Panc1 (cell line): ENCODE measurements at regions not wholly inside any gene's neighbourhood (a gene's known extent, or its start where the extent isn't known, plus 50 kb on each side); places are given as distances from the start of the nearest gene placed in this dataset.

Source experiments
- ATAC-seq: fragments of 200-7000 bp; cut with Tn5 transposase; 2 replicates; pipeline ENCODE4 v1.9.1; 2020; ENCODE audit warnings: mild to moderate bottlenecking, moderate library complexity
- BruUV-seq: library from RNA; stranded (reverse); fragments of 400-500 nt; replicated peaks from 2 replicates; lab custom pipeline; 2021; lab: Mats Ljungman, UMichigan
- CTCF ChIA-PET: fragments of 300-600 bp; sonication (Branson Sonifier 250); formaldehyde crosslinking; loops from one replicate; lab custom pipeline; 2022; ENCODE audit warnings: antibody characterized with exemption; lab: Charles Lee
- POLR2A ChIA-PET: fragments of 300-600 bp; sonication (Branson Sonifier 250); formaldehyde crosslinking; loops from one replicate; lab custom pipeline; 2022; ENCODE audit warnings: antibody characterized with exemption; lab: Charles Lee
- DNase-seq: peaks from one replicate; pipeline ENCODE4 v3.0.0-alpha.2; 2010; ENCODE audit warnings: low read depth, low spot score
- H3K27ac ChIP-seq: 2 replicates; pipeline ENCODE4 v1.5.1; 2011; ENCODE audit warnings: mild to moderate bottlenecking, low read length, inconsistent platforms
- H3K27me3 ChIP-seq: fragments of 200-500 bp; sonication (Bioruptor generic); 2 replicates; pipeline ENCODE4 v1.6.0; 2014; ENCODE audit warnings: low read length, inconsistent platforms; ENCODE audit not compliant: control insufficient read depth, insufficient read depth
- H3K36me3 ChIP-seq: fragments of 200-500 bp; sonication (Bioruptor generic); 2 replicates; pipeline ENCODE4 v1.5.1; 2014; ENCODE audit warnings: inconsistent platforms, mild to moderate bottlenecking, low read length, moderate library complexity; ENCODE audit not compliant: control insufficient read depth, insufficient read depth
- H3K4me1 ChIP-seq: 2 replicates; pipeline ENCODE4 v1.5.1; 2011; ENCODE audit warnings: inconsistent platforms, mild to moderate bottlenecking, low read length, moderate library complexity; ENCODE audit not compliant: control insufficient read depth, insufficient read depth
- H3K4me3 ChIP-seq, 2 experiments: 2 replicates each; pipeline ENCODE4 v1.5.1; 2011 to 2012; ENCODE audit warnings: low read depth in 2 of 2, low read length in 2 of 2, mild to moderate bottlenecking in 2 of 2, inconsistent platforms in 1 of 2, moderate library complexity in 1 of 2
- H3K9me3 ChIP-seq: fragments of 200-500 bp; sonication (Bioruptor generic); 2 replicates; pipeline ENCODE4 v1.5.1; 2014; ENCODE audit warnings: low read depth, mild to moderate bottlenecking, inconsistent platforms, low read length, moderate library complexity; ENCODE audit not compliant: control insufficient read depth, insufficient read depth
- CTCF ChIP-seq: fragments of 450-650 bp; IDR thresholded peaks from 2 replicates; pipeline ENCODE4 v1.5.1; 2017; ENCODE audit warnings: mild to moderate bottlenecking
- POLR2AphosphoS5 ChIP-seq: IDR thresholded peaks from 2 replicates; pipeline ENCODE4 v1.6.1; 2012; ENCODE audit warnings: mild to moderate bottlenecking, low read depth, low read length, moderate library complexity
- SIN3A ChIP-seq: IDR thresholded peaks from 2 replicates; pipeline ENCODE4 v1.6.1; 2012; ENCODE audit warnings: low read depth, mild to moderate bottlenecking, low read length, moderate library complexity, borderline replicate concordance; ENCODE audit not compliant: insufficient read depth
- TCF7L2 ChIP-seq: IDR thresholded peaks from 2 replicates; pipeline ENCODE4 v1.6.1; 2011; ENCODE audit warnings: mild to moderate bottlenecking, low read depth, low read length, inconsistent platforms
- in situ Hi-C: cut with HindIII; loops from 2 replicates; pipeline ENCODE4 v1.10.0; 2016; ENCODE audit warnings: low sequenced_read_pairs, low pct_unique_long_range_greater_than_20kb
- intact Hi-C: fragments of 100-400 bp; cut with micrococcal nuclease; formaldehyde crosslinking; loops from one replicate; pipeline ENCODE4 v1.10.0; 2022; ENCODE audit not compliant: unreplicated experiment
- TF ChIP-seq, protein P1 (sequence below), 2 experiments: IDR thresholded peaks; 2 replicates each; pipeline ENCODE4 v1.6.1; 2011 to 2012; ENCODE audit warnings: low read depth in 2 of 2, control low read depth in 1 of 2, low read length in 1 of 2, mild to moderate bottlenecking in 1 of 2, moderate library complexity in 1 of 2; ENCODE audit not compliant: insufficient read depth in 1 of 2

- no TSS peak for BruUV-seq
Observed at GRCh38 chrX:15050395-15050794, 177.2 kb downstream of the MOSPD2 start.

DNA sequence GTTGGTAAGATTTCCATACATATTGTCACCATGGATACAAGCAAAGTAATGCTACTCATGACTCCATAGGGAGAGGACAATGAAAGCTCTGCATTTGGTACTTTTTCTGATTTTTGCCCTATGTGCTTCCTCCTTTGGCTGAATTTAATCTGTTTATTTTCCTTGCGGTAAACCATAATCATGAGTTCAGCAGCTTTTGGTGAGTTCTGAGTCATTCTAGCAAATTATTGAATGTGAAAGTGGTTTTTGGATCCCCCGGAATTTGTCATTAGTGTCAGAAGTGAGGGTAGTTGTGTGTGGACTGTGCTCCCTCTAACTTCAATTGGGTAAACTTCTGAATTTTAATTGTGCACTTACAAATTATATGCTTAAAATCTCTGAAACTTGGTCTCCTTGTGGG, 170.3 kb downstream of the MOSPD2 start:
- no peak overlapping the region for H3K4me3 ChIP-seq
- ChIA-PET CTCF (no interaction called here), POLR2A (no interaction called here)
- ATAC-seq (no peak), DNase-seq (no peak)
- in situ Hi-C loops, result no loop called here
- H3K27me3 ChIP-seq, result no peaks in the 10 kb centered on the region
- H3K9me3 ChIP-seq, result no peaks in the 10 kb centered on the region
- intact Hi-C loops, result no loop called here
- H3K4me1 ChIP-seq, result no peaks in the 10 kb centered on the region
- no peaks in the 10 kb centered on the region for H3K36me3 ChIP-seq
- no TSS peak for BruUV-seq
- H3K27ac ChIP-seq, result no peak overlapping the region
- no peak for TF ChIP-seq SIN3A
- no peak for TF ChIP-seq POLR2AphosphoS5
- TF ChIP-seq CTCF, result no peak
- TF ChIP-seq, protein P1, sequence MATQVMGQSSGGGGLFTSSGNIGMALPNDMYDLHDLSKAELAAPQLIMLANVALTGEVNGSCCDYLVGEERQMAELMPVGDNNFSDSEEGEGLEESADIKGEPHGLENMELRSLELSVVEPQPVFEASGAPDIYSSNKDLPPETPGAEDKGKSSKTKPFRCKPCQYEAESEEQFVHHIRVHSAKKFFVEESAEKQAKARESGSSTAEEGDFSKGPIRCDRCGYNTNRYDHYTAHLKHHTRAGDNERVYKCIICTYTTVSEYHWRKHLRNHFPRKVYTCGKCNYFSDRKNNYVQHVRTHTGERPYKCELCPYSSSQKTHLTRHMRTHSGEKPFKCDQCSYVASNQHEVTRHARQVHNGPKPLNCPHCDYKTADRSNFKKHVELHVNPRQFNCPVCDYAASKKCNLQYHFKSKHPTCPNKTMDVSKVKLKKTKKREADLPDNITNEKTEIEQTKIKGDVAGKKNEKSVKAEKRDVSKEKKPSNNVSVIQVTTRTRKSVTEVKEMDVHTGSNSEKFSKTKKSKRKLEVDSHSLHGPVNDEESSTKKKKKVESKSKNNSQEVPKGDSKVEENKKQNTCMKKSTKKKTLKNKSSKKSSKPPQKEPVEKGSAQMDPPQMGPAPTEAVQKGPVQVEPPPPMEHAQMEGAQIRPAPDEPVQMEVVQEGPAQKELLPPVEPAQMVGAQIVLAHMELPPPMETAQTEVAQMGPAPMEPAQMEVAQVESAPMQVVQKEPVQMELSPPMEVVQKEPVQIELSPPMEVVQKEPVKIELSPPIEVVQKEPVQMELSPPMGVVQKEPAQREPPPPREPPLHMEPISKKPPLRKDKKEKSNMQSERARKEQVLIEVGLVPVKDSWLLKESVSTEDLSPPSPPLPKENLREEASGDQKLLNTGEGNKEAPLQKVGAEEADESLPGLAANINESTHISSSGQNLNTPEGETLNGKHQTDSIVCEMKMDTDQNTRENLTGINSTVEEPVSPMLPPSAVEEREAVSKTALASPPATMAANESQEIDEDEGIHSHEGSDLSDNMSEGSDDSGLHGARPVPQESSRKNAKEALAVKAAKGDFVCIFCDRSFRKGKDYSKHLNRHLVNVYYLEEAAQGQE (IDR thresholded peaks at IDR 0.05; ENCODE audit: insufficient read depth in 1 of 2, low read depth in 2 of 2, low read length in 1 of 2), result no peak
- no peak for TF ChIP-seq TCF7L2

More at GRCh38 chrX:15050395-15050794, 177.2 kb downstream of the MOSPD2 start:
- in situ Hi-C loops, result no loop called here
- H3K27ac ChIP-seq, result no peak overlapping the region
- intact Hi-C loops, result no loop called here
- CTCF ChIA-PET, result no interaction called here
- TF ChIP-seq CTCF (no peak), POLR2AphosphoS5 (no peak), TCF7L2 (no peak), SIN3A (no peak)
- TF ChIP-seq, protein P1 (IDR thresholded peaks at IDR 0.05; ENCODE audit: insufficient read depth in 1 of 2, low read depth in 2 of 2, low read length in 1 of 2), result no peak
- H3K27me3 ChIP-seq, result no peaks in the 10 kb centered on the region
- POLR2A ChIA-PET, result no interaction called here
- no peak overlapping the region for H3K4me3 ChIP-seq
- no peaks in the 10 kb centered on the region for H3K4me1 ChIP-seq
- DNase-seq (no peak), ATAC-seq (no peak)
- H3K9me3 ChIP-seq, result no peaks in the 10 kb centered on the region
- H3K36me3 ChIP-seq, result no peaks in the 10 kb centered on the region
